ENCODE measurements at regions not wholly inside any gene's neighbourhood (a gene's known extent, or its start where the extent isn't known, plus 50 kb on each side); places are given as distances from the start of the nearest gene placed in this dataset.
A peak's percentile ranks its signal among the peaks of the same experiment; 100 is the strongest.

DNA sequence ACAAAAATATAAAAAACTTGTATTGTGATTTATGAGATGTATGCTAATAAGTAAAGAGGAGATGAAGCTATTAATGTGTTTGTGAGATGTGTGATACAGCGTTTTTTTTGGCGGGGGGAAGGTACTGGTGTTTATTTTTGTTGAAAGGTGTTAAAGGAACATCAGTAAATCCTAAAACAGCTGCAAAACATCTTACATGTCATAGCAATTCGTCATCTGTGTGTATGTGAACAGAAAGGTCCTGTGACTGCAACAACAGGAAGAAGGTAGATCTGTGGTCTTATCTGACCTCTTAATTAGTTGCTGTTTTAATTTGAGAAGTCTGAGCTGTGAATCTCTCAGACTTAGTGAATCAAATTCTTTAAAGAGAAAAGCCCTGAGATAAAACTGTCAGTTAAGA, 1041.1 kb downstream of the JRKL start:
- no peaks in the 10 kb centered on the region for H3K27me3 ChIP-seq (ENCODE audit: low read depth, low read length)

DNA sequence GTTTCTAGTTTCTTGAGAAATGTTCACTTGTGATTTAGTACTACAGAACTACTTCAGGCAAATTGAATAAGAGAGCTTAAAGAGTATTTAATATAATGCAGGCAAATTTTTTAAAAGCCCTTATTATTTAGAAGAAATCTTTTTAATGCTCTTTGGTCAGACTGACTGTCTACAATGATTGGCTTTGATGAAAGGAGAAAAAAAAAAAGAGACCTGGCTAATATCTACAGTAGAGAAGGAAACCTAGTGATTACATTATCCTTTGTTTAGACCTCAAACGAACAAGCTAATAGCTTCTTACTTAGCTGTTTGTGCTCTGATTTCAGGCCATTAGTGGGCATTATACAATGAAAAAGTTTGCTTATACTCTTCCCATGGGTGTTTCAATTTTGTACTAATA, 1043.1 kb downstream of the JRKL start:
- Histone ChIP-seq H3K27ac (ENCODE audit: low read length) (no peak overlapping the region), H3K4me3 (ENCODE audit: low read depth in 1 of 2, low read length in 2 of 2) (no peak overlapping the region), H3K27me3 (ENCODE audit: low read depth, low read length) (no peaks in the 10 kb centered on the region), H3K36me3 (ENCODE audit: control insufficient read depth in 1 of 2, insufficient read depth in 2 of 2, low read length in 2 of 2) (no peaks in the 10 kb centered on the region), H3K9me3 (ENCODE audit: control insufficient read depth in 1 of 2, low read length in 2 of 2) (no peaks in the 10 kb centered on the region), H3K4me1 (ENCODE audit: control insufficient read depth in 1 of 2, insufficient read depth in 2 of 2, low read length in 2 of 2) (no peaks in the 10 kb centered on the region)

More for the DNA sequence above, 1041.1 kb downstream of the JRKL start:
- no peaks in the 10 kb centered on the region for H3K9me3 ChIP-seq (ENCODE audit: control insufficient read depth in 1 of 2, low read length in 2 of 2)
- no peak overlapping the region for H3K4me3 ChIP-seq (ENCODE audit: low read depth in 1 of 2, low read length in 2 of 2)
- no peaks in the 10 kb centered on the region for H3K36me3 ChIP-seq (ENCODE audit: control insufficient read depth in 1 of 2, insufficient read depth in 2 of 2, low read length in 2 of 2)
- no peak overlapping the region for H3K27ac ChIP-seq (ENCODE audit: low read length)
- H3K4me1 ChIP-seq (ENCODE audit: control insufficient read depth in 1 of 2, insufficient read depth in 2 of 2, low read length in 2 of 2): no peaks in the 10 kb centered on the region

DNA sequence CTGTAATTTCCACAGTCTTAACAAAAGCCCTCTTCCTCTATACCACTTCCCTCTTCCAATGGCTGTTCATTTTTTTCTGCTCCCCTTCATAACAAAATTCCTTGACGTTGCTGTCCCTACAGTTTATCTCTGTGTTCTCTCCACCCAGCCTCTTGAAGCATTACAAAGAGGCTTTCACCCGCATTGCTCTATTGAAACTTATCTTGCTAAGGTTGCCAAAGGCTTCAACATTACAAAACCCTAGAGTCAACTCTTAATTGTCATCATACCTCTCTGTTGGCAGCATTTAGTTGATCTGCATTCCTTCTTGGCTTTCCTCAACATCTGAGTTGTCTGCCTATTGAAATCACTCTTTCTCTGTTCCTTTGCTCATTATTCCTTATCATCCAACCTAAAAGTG, 1055.7 kb downstream of the JRKL start:
- no peak overlapping the region for H3K4me3 ChIP-seq (ENCODE audit: low read depth in 1 of 2, low read length in 2 of 2)
- no peaks in the 10 kb centered on the region for H3K36me3 ChIP-seq (ENCODE audit: control insufficient read depth in 1 of 2, insufficient read depth in 2 of 2, low read length in 2 of 2)
- H3K4me1 ChIP-seq (ENCODE audit: control insufficient read depth in 1 of 2, insufficient read depth in 2 of 2, low read length in 2 of 2): no peaks in the 10 kb centered on the region
- H3K27ac ChIP-seq (ENCODE audit: low read length): no peak overlapping the region
- H3K9me3 ChIP-seq (ENCODE audit: control insufficient read depth in 1 of 2, low read length in 2 of 2): peaks cover 0 to 2% of the 10 kb centered on the region in 2 donors
- no peaks in the 10 kb centered on the region for H3K27me3 ChIP-seq (ENCODE audit: low read depth, low read length)

DNA sequence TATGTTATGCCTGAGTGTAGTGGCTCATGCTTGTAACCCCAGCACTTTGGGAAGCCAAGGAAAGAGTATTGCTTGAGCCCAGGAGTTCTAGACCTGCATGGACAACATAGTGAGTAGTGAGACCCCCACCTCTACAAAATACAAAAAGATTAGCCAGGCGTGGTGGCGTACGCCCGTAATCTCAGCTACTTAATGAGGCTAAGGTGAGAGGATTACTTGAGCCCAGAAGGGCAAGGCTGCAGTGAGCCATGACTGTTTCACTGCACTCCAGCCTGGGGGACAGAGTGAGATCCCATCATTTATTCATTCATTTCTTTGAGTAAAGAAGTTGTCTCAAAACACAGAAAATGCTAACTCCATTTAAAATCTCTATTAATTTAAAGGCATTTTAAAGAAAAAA, 1061.6 kb downstream of the JRKL start:
- Histone ChIP-seq H3K4me3 (ENCODE audit: low read depth in 1 of 2, low read length in 2 of 2) (no peak overlapping the region), H3K4me1 (ENCODE audit: control insufficient read depth in 1 of 2, insufficient read depth in 2 of 2, low read length in 2 of 2) (no peaks in the 10 kb centered on the region), H3K27me3 (ENCODE audit: low read depth, low read length) (no peaks in the 10 kb centered on the region), H3K36me3 (ENCODE audit: control insufficient read depth in 1 of 2, insufficient read depth in 2 of 2, low read length in 2 of 2) (no peaks in the 10 kb centered on the region), H3K27ac (ENCODE audit: low read length) (no peak overlapping the region), H3K9me3 (ENCODE audit: control insufficient read depth in 1 of 2, low read length in 2 of 2) (no peaks in the 10 kb centered on the region)

DNA sequence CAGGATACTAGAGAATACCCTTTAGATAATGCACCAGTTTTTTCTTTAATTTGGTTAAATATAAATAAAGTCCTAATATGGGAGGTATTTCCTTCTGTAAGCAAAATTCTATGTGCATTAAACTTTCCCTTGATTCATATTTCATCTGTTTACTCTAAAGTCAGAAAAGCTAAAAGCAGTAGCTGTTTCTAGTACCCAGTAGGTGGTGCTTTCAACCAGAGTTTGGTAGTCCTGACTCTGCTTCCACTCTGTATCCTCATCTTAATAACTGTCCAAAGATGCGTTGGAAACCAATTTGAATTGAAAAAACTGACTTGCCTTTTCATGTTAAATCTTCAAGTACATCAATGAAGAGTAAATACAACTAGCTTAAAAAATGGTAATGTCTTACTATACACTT, 1065.2 kb downstream of the JRKL start:
- Histone ChIP-seq H3K4me1 (ENCODE audit: control insufficient read depth in 1 of 2, insufficient read depth in 2 of 2, low read length in 2 of 2) (no peaks in the 10 kb centered on the region), H3K27me3 (ENCODE audit: low read depth, low read length) (no peaks in the 10 kb centered on the region), H3K4me3 (ENCODE audit: low read depth in 1 of 2, low read length in 2 of 2) (no peak overlapping the region), H3K27ac (ENCODE audit: low read length) (no peak overlapping the region), H3K9me3 (ENCODE audit: control insufficient read depth in 1 of 2, low read length in 2 of 2) (no peaks in the 10 kb centered on the region), H3K36me3 (ENCODE audit: control insufficient read depth in 1 of 2, insufficient read depth in 2 of 2, low read length in 2 of 2) (no peaks in the 10 kb centered on the region)

DNA sequence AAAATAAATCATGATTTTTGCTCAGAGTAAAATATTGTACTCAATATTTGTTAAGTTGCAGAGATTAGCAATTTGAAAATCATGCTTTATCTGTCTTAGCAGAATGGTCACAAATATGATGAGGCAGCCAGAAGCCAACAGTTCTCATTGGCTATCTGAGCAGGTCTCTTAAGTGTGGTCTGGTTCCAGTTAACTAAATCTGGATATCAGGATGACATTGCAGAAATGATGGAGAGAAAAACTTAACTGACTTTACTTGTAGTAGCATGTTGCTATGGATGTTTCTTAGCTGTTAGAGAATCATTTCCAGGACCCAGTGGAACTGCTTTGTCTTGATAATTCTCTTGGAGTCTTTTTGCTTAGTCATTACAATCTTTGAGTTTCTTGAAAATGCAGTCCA, 1070.3 kb downstream of the JRKL start:
- H3K9me3 ChIP-seq (ENCODE audit: control insufficient read depth in 1 of 2, low read length in 2 of 2): peaks cover 0 to 7% of the 10 kb centered on the region in 2 donors
- no peaks in the 10 kb centered on the region for H3K4me1 ChIP-seq (ENCODE audit: control insufficient read depth in 1 of 2, insufficient read depth in 2 of 2, low read length in 2 of 2)
- H3K4me3 ChIP-seq (ENCODE audit: low read depth in 1 of 2, low read length in 2 of 2): no peak overlapping the region
- H3K27ac ChIP-seq (ENCODE audit: low read length): no peak overlapping the region
- no peaks in the 10 kb centered on the region for H3K36me3 ChIP-seq (ENCODE audit: control insufficient read depth in 1 of 2, insufficient read depth in 2 of 2, low read length in 2 of 2)
- H3K27me3 ChIP-seq (ENCODE audit: low read depth, low read length): no peaks in the 10 kb centered on the region

DNA sequence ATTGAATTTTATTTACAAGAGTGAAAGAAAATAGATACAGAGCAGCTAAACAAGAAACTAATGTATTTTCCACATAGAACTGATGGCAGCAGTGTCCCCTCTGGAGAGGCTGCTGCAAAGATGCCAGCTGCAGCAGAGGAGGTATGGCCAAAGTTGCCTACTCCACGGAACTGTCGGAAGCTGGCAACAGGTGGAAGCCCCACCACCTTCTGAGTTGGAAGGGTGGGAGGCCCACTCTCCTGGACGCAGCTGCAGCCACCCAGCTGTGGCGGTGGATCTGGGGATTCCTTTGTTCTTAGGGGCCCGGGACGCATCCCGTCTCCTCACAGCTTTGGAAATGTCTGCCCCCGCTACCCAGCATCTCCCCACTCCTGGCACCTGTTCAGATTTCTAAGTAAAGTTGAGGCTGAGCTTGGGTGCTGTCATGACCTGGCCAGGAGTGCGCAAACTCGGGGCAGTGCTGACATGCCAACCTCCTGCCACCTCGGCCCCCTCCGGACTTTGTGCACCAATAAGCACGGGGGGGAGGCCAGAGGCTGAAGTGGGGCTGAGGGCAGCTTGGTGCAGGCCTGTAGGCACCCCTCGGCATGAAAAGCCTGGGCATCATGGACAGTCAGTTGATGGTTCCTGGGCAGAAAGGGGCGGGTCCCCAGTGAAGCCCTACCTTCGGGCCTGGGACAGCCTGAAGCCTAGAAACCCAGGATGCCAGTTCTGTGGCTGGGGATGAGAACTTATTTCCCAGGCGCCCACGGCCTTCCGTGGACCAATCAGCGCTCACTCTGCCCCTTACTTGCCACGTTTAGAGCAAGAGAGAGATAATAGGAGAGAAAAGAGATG, 1071.4 kb downstream of the JRKL start:
- Histone ChIP-seq H3K27me3 (ENCODE audit: low read depth, low read length) (no peaks in the 10 kb centered on the region), H3K9me3 (ENCODE audit: control insufficient read depth in 1 of 2, low read length in 2 of 2) (peaks cover 0 to 7% of the 10 kb centered on the region in 2 donors), H3K27ac (ENCODE audit: low read length) (no peak overlapping the region), H3K4me1 (ENCODE audit: control insufficient read depth in 1 of 2, insufficient read depth in 2 of 2, low read length in 2 of 2) (no peaks in the 10 kb centered on the region), H3K4me3 (ENCODE audit: low read depth in 1 of 2, low read length in 2 of 2) (no peak overlapping the region), H3K36me3 (ENCODE audit: control insufficient read depth in 1 of 2, insufficient read depth in 2 of 2, low read length in 2 of 2) (no peaks in the 10 kb centered on the region)

DNA sequence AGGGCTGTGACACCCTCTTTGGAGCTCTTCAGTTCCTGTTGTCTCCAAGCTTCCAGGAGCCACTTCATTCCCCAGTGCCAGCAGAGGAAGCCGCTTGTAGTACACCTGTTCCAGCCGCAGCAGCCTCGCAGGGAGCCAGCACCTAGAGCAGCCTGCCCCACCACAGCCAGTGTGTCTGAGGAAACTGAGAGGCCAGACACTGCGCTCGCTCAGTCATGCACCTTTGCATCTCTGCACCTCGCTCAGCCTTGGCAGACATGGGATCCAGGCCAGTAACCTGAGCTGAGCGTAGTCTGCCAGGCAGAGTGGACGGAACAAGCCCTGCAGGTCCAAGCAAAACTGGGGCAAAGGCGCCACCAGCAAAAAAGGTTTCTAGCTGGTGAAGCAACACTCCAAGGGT, 1072.1 kb downstream of the JRKL start:
- no peak overlapping the region for H3K27ac ChIP-seq (ENCODE audit: low read length)
- H3K36me3 ChIP-seq (ENCODE audit: control insufficient read depth in 1 of 2, insufficient read depth in 2 of 2, low read length in 2 of 2): no peaks in the 10 kb centered on the region
- peaks cover 0 to 7% of the 10 kb centered on the region in 2 donors for H3K9me3 ChIP-seq (ENCODE audit: control insufficient read depth in 1 of 2, low read length in 2 of 2)
- no peaks in the 10 kb centered on the region for H3K27me3 ChIP-seq (ENCODE audit: low read depth, low read length)
- H3K4me3 ChIP-seq (ENCODE audit: low read depth in 1 of 2, low read length in 2 of 2): no peak overlapping the region
- no peaks in the 10 kb centered on the region for H3K4me1 ChIP-seq (ENCODE audit: control insufficient read depth in 1 of 2, insufficient read depth in 2 of 2, low read length in 2 of 2)

DNA sequence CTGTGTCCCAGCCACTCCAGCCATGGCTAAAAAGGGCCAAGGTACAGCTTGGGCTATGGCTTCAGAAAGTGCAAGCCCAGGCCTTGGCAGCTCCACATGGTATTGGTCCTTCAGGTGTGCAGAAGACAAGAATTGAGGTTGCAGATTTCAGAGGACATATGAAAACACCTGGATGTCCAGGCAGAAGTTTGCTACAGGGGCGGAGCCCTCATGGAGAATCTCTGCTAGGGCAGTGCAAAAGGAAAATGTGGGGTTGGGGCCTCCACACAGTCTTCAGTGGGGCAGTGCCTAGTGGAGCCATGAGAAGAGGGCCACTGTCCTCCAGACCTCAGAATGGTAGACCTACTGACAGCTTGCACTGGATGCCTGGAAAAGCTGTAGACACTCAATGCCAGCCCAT, 1074.1 kb downstream of the JRKL start:
- Histone ChIP-seq H3K4me1 (ENCODE audit: control insufficient read depth in 1 of 2, insufficient read depth in 2 of 2, low read length in 2 of 2) (no peaks in the 10 kb centered on the region), H3K27me3 (ENCODE audit: low read depth, low read length) (no peaks in the 10 kb centered on the region), H3K4me3 (ENCODE audit: low read depth in 1 of 2, low read length in 2 of 2) (peak overlapping the region in 1 of 2 donors; percentile 4), H3K9me3 (ENCODE audit: control insufficient read depth in 1 of 2, low read length in 2 of 2) (peaks cover 0 to 7% of the 10 kb centered on the region in 2 donors), H3K36me3 (ENCODE audit: control insufficient read depth in 1 of 2, insufficient read depth in 2 of 2, low read length in 2 of 2) (no peaks in the 10 kb centered on the region), H3K27ac (ENCODE audit: low read length) (no peak overlapping the region)

DNA sequence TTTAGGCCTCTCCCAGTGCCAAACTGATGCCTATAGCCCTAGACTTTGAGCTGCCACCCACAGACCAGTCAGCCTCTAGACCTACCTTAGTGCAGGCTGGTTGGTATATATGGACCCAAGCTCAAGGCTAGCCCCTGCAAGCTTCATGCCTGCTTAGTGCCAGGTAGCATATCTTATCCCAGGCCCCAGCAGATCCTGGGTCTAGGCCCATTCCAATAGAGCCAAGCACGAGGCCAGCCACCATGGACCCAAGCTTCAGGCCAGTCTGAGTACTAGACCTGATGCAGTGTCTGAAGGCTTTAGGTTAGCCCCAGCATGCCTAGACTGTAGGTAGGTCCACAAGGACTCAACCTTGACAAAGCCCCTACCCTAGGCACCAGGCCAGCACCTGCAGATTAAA, 1081.7 kb downstream of the JRKL start:
- Histone ChIP-seq H3K4me3 (ENCODE audit: low read depth in 1 of 2, low read length in 2 of 2) (peak overlapping the region in 1 of 2 donors; percentile 42), H3K36me3 (ENCODE audit: control insufficient read depth in 1 of 2, insufficient read depth in 2 of 2, low read length in 2 of 2) (no peaks in the 10 kb centered on the region), H3K9me3 (ENCODE audit: control insufficient read depth in 1 of 2, low read length in 2 of 2) (peaks cover 13 to 20% of the 10 kb centered on the region in 2 donors), H3K27me3 (ENCODE audit: low read depth, low read length) (no peaks in the 10 kb centered on the region), H3K27ac (ENCODE audit: low read length) (no peak overlapping the region), H3K4me1 (ENCODE audit: control insufficient read depth in 1 of 2, insufficient read depth in 2 of 2, low read length in 2 of 2) (no peaks in the 10 kb centered on the region)

DNA sequence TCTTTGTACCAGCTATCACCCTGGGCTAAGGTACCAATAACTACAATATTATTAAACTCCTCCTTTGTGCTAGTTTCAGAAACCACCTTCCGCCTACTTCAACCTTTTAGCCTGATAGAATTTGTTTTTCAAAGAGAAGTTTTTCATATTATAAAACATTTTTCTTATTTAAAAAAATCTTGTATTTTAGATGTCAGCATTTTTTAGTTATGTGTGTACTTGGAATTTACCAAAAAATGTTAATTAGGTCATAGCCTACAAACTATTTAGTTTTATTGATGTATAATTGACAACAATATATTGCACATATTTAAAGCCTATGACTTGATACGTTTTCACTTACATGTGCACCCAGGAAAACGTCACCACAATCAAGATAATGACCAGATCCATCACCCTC, 1097.6 kb downstream of the JRKL start:
- Histone ChIP-seq H3K4me1 (ENCODE audit: control insufficient read depth in 1 of 2, insufficient read depth in 2 of 2, low read length in 2 of 2) (no peaks in the 10 kb centered on the region), H3K4me3 (ENCODE audit: low read depth in 1 of 2, low read length in 2 of 2) (no peak overlapping the region), H3K36me3 (ENCODE audit: control insufficient read depth in 1 of 2, insufficient read depth in 2 of 2, low read length in 2 of 2) (no peaks in the 10 kb centered on the region), H3K27me3 (ENCODE audit: low read depth, low read length) (no peaks in the 10 kb centered on the region), H3K9me3 (ENCODE audit: control insufficient read depth in 1 of 2, low read length in 2 of 2) (no peaks in the 10 kb centered on the region), H3K27ac (ENCODE audit: low read length) (no peak overlapping the region)

DNA sequence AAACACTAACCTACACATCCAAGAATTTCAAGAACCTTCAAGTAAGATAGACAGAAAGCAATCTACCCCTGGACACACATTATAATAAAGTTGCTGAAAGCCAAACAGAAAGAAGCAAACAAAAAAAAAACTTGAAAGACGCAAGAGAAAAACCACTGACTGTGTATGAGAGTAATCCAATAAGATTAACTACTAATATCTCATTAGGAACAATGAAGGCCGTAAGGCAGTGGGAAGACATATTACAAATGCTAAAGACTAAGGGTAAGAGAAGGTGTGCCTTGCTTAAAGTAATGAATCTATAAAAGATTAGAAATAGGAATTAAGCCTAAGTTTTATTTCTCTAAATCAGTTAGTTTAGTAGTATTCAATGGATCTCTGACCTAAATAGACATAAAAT, 1109.1 kb downstream of the JRKL start:
- Histone ChIP-seq H3K9me3 (ENCODE audit: control insufficient read depth in 1 of 2, low read length in 2 of 2) (no peaks in the 10 kb centered on the region), H3K27me3 (ENCODE audit: low read depth, low read length) (no peaks in the 10 kb centered on the region), H3K27ac (ENCODE audit: low read length) (no peak overlapping the region), H3K4me1 (ENCODE audit: control insufficient read depth in 1 of 2, insufficient read depth in 2 of 2, low read length in 2 of 2) (no peaks in the 10 kb centered on the region), H3K36me3 (ENCODE audit: control insufficient read depth in 1 of 2, insufficient read depth in 2 of 2, low read length in 2 of 2) (no peaks in the 10 kb centered on the region), H3K4me3 (ENCODE audit: low read depth in 1 of 2, low read length in 2 of 2) (no peak overlapping the region)

Measured in muscle layer of duodenum (tissue), 2 donors.